Cardiac fibroblast (primary cell): ENCODE measurements at regions not wholly inside any gene's neighbourhood (a gene's known extent, or its start where the extent isn't known, plus 50 kb on each side); places are given as distances from the start of the nearest gene placed in this dataset.

Source experiments
- DNase-seq, 2 donors: peaks; one replicate each; pipeline versions ENCODE4 v3.0.0 to v3.0.0-alpha.2; 2010; ENCODE audit warnings: low read depth in 2 of 2
- H3K4me3 ChIP-seq, 2 donors: replicated peaks in 1 of 2; 1 replicate in 1 of 2; 2 replicates in 1 of 2; pipeline ENCODE4 v1.5.1; 2011; ENCODE audit warnings: low read depth in 2 of 2, low read length in 2 of 2, mild to moderate bottlenecking in 2 of 2, moderate library complexity in 1 of 2
- TF ChIP-seq, protein P1 (sequence below): IDR thresholded peaks from one replicate; pipeline ENCODE4 v1.5.1; 2011; ENCODE audit warnings: low read depth, mild to moderate bottlenecking, low read length, inconsistent platforms

DNA sequence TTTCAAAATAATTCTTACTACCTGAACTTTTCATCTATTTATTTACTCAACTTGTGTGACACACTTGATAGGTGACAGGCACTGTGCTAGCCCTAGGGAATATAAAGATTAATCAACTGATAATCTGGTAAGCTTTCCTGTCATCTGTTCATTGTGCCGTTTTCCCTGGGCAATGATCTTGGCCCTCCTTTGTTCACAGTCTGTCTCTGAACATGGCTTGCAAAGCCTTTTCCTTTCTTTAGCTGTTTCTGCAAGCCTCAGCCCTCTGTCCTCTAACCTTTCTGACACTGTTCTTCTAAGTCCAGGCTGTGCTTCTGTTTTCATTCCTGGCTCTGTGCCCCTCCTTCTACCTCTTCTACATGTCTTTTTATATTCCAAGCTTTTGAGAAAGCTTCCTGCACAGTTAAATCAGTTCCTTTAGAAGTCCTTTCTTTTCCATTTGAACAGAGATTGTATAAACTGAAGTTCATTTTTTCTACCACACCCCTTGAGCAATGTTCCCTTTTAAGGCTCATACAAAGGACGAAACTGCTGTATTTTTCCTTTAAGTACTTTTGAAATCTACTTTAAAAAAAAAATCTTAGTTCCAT lies 803.0 kb upstream of the ZNF608 start:
- DNase-seq: peak; percentile 57 to 67
- H3K4me3 ChIP-seq: no peak overlapping the region
- TF ChIP-seq, protein P1, sequence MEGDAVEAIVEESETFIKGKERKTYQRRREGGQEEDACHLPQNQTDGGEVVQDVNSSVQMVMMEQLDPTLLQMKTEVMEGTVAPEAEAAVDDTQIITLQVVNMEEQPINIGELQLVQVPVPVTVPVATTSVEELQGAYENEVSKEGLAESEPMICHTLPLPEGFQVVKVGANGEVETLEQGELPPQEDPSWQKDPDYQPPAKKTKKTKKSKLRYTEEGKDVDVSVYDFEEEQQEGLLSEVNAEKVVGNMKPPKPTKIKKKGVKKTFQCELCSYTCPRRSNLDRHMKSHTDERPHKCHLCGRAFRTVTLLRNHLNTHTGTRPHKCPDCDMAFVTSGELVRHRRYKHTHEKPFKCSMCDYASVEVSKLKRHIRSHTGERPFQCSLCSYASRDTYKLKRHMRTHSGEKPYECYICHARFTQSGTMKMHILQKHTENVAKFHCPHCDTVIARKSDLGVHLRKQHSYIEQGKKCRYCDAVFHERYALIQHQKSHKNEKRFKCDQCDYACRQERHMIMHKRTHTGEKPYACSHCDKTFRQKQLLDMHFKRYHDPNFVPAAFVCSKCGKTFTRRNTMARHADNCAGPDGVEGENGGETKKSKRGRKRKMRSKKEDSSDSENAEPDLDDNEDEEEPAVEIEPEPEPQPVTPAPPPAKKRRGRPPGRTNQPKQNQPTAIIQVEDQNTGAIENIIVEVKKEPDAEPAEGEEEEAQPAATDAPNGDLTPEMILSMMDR: no peak

DNA sequence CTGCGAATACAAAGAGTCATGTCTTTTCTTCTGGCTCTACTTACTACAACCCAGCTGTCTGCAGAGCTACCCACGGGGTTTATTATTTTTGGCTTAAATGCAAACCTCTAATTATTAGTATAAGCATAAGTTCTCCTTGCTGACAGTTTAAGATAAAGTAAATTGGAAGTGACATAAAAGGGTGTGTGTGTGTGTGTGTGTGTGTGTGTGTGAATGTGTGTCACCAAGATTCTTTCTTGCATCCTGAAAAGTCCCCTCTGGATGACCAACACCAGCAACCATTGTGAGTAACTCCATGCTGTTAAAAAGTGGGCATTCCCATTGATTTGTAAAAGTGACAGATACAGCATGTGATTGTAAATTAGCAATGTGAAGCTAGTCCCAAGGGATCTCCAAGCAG lies 803.8 kb upstream of the ZNF608 start:
- no peak overlapping the region for H3K4me3 ChIP-seq
- peak; percentile 79 to 92 for DNase-seq
- TF ChIP-seq, protein P1: no peak

DNA sequence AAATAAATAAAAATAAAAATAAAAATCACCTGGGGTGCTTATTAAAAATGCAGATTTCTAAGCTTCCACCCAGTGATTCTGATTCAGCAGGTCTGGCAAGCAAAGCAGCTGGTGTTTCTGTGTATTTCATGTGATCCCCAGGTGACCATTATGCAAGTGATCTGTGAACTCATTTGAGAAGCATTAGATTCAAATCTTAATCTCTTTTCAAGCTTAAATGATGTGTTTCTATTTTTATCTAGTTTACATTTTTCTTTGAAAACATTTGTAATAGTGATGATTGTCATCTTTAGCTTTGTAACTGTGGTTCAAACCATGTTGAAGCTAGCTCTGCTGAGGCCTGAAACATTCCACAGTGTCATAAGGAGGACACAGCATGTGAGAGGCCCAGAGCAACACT lies 804.8 kb upstream of the ZNF608 start:
- no peak overlapping the region for H3K4me3 ChIP-seq
- TF ChIP-seq, protein P1: no peak
- peak in 1 of 2 donors; percentile 51 for DNase-seq

DNA sequence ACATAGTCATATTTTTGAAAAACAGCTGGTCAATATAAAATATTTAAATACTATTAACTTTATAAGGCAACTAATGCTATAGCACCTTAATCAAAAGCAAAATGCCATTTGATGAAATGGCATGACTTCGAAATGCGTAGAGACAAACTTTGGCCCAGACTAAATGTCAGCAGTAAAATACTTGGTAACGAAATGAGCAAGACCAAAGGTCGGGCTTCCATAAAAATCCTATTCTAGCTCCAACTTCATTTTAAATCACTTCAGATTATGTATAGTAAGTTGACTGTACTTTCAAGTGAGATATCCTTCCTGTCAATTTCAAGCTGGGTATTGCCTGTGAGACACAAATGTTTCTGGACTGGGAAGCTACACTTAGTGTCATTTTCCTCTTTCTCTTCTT lies 805.4 kb upstream of the ZNF608 start:
- H3K4me3 ChIP-seq: no peak overlapping the region
- no peak for DNase-seq
- TF ChIP-seq, protein P1: no peak

DNA sequence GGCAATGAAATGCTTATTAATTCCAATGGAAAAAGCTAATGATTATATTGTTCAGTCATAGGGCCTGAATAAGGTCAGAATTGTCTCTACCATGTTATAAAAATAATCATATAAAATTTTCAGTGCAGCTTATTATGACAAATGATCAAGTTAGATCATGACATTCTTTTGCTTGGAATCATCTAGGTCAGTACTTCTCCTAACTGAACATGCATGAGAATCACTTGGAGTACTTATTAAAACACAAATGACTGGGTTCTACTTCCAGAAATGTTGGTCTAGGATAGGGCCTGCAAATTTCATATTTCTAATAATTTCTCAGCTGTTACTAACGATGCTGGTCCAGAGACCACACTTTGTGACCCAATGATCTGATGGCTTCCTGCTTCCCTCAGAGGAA lies 806.0 kb upstream of the ZNF608 start:
- TF ChIP-seq, protein P1: no peak
- no peak overlapping the region for H3K4me3 ChIP-seq
- DNase-seq: peak in 1 of 2 donors; percentile 60

DNA sequence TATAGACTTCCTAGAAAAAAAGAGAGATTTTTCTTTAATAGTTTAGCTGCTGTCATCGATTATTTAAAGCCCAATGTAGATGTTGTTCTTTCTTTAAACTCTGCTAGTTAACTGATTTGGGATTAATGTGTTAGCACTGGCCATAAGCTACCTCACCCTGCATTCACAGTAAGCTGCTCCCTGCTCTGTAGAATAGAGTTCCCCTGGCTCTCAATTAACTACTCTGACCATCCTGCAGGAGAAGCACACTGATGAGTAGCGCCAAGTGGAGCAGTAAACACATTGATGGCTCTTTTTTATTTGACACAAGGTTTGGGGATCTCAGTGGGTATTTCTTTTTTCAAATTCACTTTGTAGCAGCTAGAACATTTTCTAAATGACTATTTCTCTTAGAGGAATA lies 807.9 kb upstream of the ZNF608 start:
- DNase-seq: no peak
- H3K4me3 ChIP-seq: no peak overlapping the region
- TF ChIP-seq, protein P1: no peak

DNA sequence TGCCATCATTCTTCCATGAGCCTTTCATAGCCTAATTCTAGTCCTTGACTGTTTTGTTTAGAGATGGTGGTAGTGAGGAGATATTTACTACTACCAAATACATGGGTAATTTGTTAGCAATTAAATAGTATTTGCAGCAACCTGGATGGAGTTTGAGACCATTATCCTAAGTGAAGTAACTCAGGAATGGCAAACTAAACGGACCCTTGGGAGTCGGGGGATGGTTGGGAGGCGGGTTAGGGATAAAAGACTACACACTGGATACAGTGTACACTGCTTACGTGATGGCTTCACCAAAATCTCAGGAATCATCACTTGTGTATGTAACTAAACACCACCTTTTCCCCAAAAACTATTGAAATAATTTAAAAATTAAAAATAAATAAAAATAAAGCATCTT lies 809.2 kb upstream of the ZNF608 start:
- H3K4me3 ChIP-seq: no peak overlapping the region
- TF ChIP-seq, protein P1: no peak
- no peak for DNase-seq
